Fibroblast of pulmonary artery (primary cell): ENCODE measurements at regions not wholly inside any gene's neighbourhood (a gene's known extent, or its start where the extent isn't known, plus 50 kb on each side); places are given as distances from the start of the nearest gene placed in this dataset.

Source experiments
- DNase-seq: peaks from one replicate; pipeline ENCODE4 v3.0.0-alpha.2; 2010; ENCODE audit warnings: low read depth
- H3K4me3 ChIP-seq: replicated peaks from 2 replicates; pipeline ENCODE4 v1.5.1; 2011; ENCODE audit warnings: low read depth, mild to moderate bottlenecking, control low read depth, low read length, moderate library complexity
- CTCF ChIP-seq: IDR thresholded peaks from 2 replicates; pipeline ENCODE4 v1.5.1; 2011; ENCODE audit warnings: mild to moderate bottlenecking, control low read depth, low read length, inconsistent platforms; ENCODE audit errors: missing control alignments

GRCh38 chr6:91632308-91632707, 1045.4 kb upstream of the MAP3K7 start:
- no peak for TF ChIP-seq CTCF
- no peak overlapping the region for H3K4me3 ChIP-seq
- no peak for DNase-seq

GRCh38 chr6:91631227-91631626, 1044.4 kb upstream of the MAP3K7 start:
- no peak for DNase-seq
- no peak overlapping the region for H3K4me3 ChIP-seq
- TF ChIP-seq CTCF: no peak

GRCh38 chr6:91626911-91627310, 1040.0 kb upstream of the MAP3K7 start:
- no peak for TF ChIP-seq CTCF
- no peak for DNase-seq
- H3K4me3 ChIP-seq: no peak overlapping the region

- H3K4me3 ChIP-seq: no peak overlapping the region
- TF ChIP-seq CTCF: no peak
- DNase-seq: no peak
Measured at GRCh38 chr6:91613481-91613880, 1026.6 kb upstream of the MAP3K7 start.

- no peak for DNase-seq
- H3K4me3 ChIP-seq: no peak overlapping the region
- no peak for TF ChIP-seq CTCF
Measured at GRCh38 chr6:91611190-91611589, 1024.3 kb upstream of the MAP3K7 start.

GRCh38 chr6:91608428-91608827, 1021.6 kb upstream of the MAP3K7 start:
- H3K4me3 ChIP-seq: no peak overlapping the region
- DNase-seq: no peak
- TF ChIP-seq CTCF: no peak

- no peak for TF ChIP-seq CTCF
- no peak for DNase-seq
- H3K4me3 ChIP-seq: no peak overlapping the region
Measured at GRCh38 chr6:91606148-91606901, 1019.5 kb upstream of the MAP3K7 start.
